B cell (primary cell): ENCODE measurements at regions not wholly inside any gene's neighbourhood (a gene's known extent, or its start where the extent isn't known, plus 50 kb on each side); places are given as distances from the start of the nearest gene placed in this dataset.

Experiments
- ATAC-seq: fragments of 200-7000 bp; cut with Tn5 transposase; one replicate; pipeline ENCODE4 v1.10.0; 2021; ENCODE audit warnings: low read depth, mild to moderate bottlenecking, moderate number of reproducible peaks, moderate library complexity
- CTCF ChIA-PET: fragments of 350-600 bp; sonication (Branson Sonifier 250); formaldehyde crosslinking; loops from one replicate; lab custom pipeline; 2021; ENCODE audit warnings: antibody characterized with exemption, inconsistent platforms; lab: Charles Lee
- POLR2A ChIA-PET: fragments of 350-600 bp; sonication (Branson Sonifier 250); formaldehyde crosslinking; loops from one replicate; lab custom pipeline; 2021; ENCODE audit warnings: antibody characterized with exemption; lab: Charles Lee
- DNase-seq: peaks from one replicate; pipeline ENCODE4 v3.0.0; 2013
- H2AFZ ChIP-seq: 2 replicates; pipeline ENCODE4 v1.6.1; 2012; ENCODE audit warnings: mild to moderate bottlenecking, low read depth, low read length; ENCODE audit not compliant: insufficient read depth, poor library complexity, severe bottlenecking
- H3K27ac ChIP-seq, 2 donors: 1 replicate in 1 of 2; 2 replicates in 1 of 2; pipeline ENCODE4 v1.5.1; 2012 to 2013; ENCODE audit warnings: low read length in 2 of 2, mild to moderate bottlenecking in 2 of 2, moderate library complexity in 1 of 2
- H3K27me3 ChIP-seq, 4 experiments: fragments of 200-600 bp in 1 of 4; sonication (generic) in 1 of 4; replicated peaks in 1 of 4; 1 replicate in 2 of 4; 2 replicates in 2 of 4; pipeline versions ENCODE4 v1.6.1 to v1.7.0; 2013 to 2016; ENCODE audit warnings: low read length in 3 of 4, mild to moderate bottlenecking in 2 of 4, mixed read lengths in 1 of 4, moderate library complexity in 1 of 4; ENCODE audit not compliant: insufficient read depth in 4 of 4, control insufficient read depth in 3 of 4; ENCODE audit errors: control extremely low read depth in 1 of 4
- H3K36me3 ChIP-seq, 2 experiments: replicated peaks in 1 of 2; 1 replicate in 1 of 2; 2 replicates in 1 of 2; pipeline versions ENCODE4 v1.6.1 to v1.7.1; 2013; ENCODE audit warnings: low read length in 1 of 2; ENCODE audit not compliant: insufficient read depth in 2 of 2, control insufficient read depth in 1 of 2; ENCODE audit errors: control extremely low read depth in 1 of 2, extremely low read depth in 1 of 2
- H3K4me1 ChIP-seq, 2 donors: fragments of 200-600 bp in 1 of 2; sonication (generic) in 1 of 2; 1 replicate in 1 of 2; 2 replicates in 1 of 2; pipeline versions ENCODE4 v1.5.1 to v1.6.1; 2013 to 2017; ENCODE audit warnings: low read length in 2 of 2; ENCODE audit not compliant: control insufficient read depth in 2 of 2, insufficient read depth in 2 of 2
- H3K4me2 ChIP-seq: replicated peaks from 2 replicates; pipeline ENCODE3; 2012; ENCODE audit warnings: mild to moderate bottlenecking, low read depth, low read length; ENCODE audit not compliant: poor library complexity, severe bottlenecking
- H3K4me3 ChIP-seq, 5 experiments: fragments of 200-600 bp in 1 of 5; sonication (generic) in 1 of 5; 1 replicate in 3 of 5; 2 replicates in 2 of 5; pipeline versions ENCODE4 v1.5.1 to v1.7.0; 2011 to 2016; ENCODE audit warnings: low read length in 4 of 5, mild to moderate bottlenecking in 4 of 5, low read depth in 2 of 5, control low read depth in 1 of 5, moderate library complexity in 1 of 5; ENCODE audit not compliant: insufficient read depth in 1 of 5; ENCODE audit errors: control extremely low read depth in 1 of 5, extremely low read depth in 1 of 5
- H3K79me2 ChIP-seq: fragments of 200-600 bp; sonication (generic); one replicate; pipeline ENCODE4 v1.6.0; 2016; ENCODE audit warnings: low read length; ENCODE audit not compliant: control insufficient read depth, insufficient read depth
- H3K9ac ChIP-seq: fragments of 200-600 bp; sonication (generic); 2 replicates; pipeline ENCODE4 v1.6.1; 2017; ENCODE audit warnings: mild to moderate bottlenecking, low read length, moderate library complexity
- H3K9me3 ChIP-seq, 3 donors: one replicate each; pipeline versions ENCODE4 v1.6.1 to v1.7.1; 2013; ENCODE audit warnings: low read length in 2 of 3; ENCODE audit not compliant: control insufficient read depth in 2 of 3, insufficient read depth in 1 of 3; ENCODE audit errors: control extremely low read depth in 1 of 3
- H4K20me1 ChIP-seq: 2 replicates; pipeline ENCODE4 v1.6.0; 2012; ENCODE audit warnings: mild to moderate bottlenecking, low read length; ENCODE audit not compliant: insufficient read depth, control insufficient read depth, poor library complexity, severe bottlenecking
- H3K27ac Mint-ChIP-seq: one replicate; pipeline ENCODE4 v1.8.0; 2021; ENCODE audit warnings: mixed read lengths
- H3K27me3 Mint-ChIP-seq: one replicate; pipeline ENCODE4 v1.8.0; 2021; ENCODE audit warnings: mixed read lengths
- H3K4me1 Mint-ChIP-seq: one replicate; pipeline ENCODE4 v1.8.0; 2021; ENCODE audit warnings: mixed read lengths
- H3K4me3 Mint-ChIP-seq: one replicate; pipeline ENCODE4 v1.8.0; 2021; ENCODE audit warnings: mixed read lengths
- H3K9me3 Mint-ChIP-seq: one replicate; pipeline ENCODE4 v1.8.0; 2022; ENCODE audit warnings: mixed read lengths; ENCODE audit not compliant: insufficient read depth
- EZH2 ChIP-seq: IDR thresholded peaks from 2 replicates; pipeline ENCODE4 v1.6.1; 2012; ENCODE audit warnings: borderline replicate concordance, low read depth, mild to moderate bottlenecking, moderate library complexity, low read length; ENCODE audit not compliant: insufficient read depth, poor library complexity, severe bottlenecking
- WGBS: methylation state at CpG from one replicate; pipeline ENCODE4 v1.1.5; 2013; ENCODE audit warnings: missing lambda C conversion rate; ENCODE audit not compliant: insufficient coverage; 5-methylcytosine and 5-hydroxymethylcytosine counted together
- intact Hi-C: fragments of 100-400 bp; cut with micrococcal nuclease; formaldehyde crosslinking; loops from one replicate; pipeline ENCODE4 v1.10.0; 2022
- TF ChIP-seq, protein P1 (sequence below): fragments of 200-600 bp; IDR thresholded peaks from one replicate; pipeline ENCODE4 v1.8.0; 2022; ENCODE audit warnings: antibody characterized with exemption, mild to moderate bottlenecking

DNA sequence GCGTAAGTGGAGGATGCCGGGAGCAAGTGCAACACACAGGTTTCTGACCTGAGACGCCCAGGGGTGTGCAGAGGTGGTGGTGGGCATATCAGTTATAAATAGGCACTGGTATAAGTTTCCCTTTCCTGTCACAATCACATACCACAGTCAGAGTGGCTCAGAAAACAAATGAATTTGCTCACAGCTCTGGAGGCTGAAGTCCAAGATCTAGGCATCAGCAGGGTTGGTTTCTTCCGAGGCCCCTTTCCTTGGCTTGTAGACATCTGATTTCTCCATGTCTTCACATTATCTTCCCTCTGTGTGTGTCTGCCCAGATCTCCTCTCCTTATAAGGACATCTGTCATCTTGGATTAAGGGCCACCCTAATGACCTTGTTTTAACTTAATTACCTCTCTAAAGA, 250.5 kb upstream of the TNRC6C start:
- Histone ChIP-seq H3K79me2 (no peaks in the 10 kb centered on the region), H4K20me1 (no peaks in the 10 kb centered on the region), H3K9me3 (peaks cover 2 to 23% (median 14%) of the 10 kb centered on the region in 3 donors), H3K36me3 (no peaks in the 10 kb centered on the region), H3K4me3 (no peak overlapping the region), H3K9ac (no peak overlapping the region), H3K27me3 (peaks cover 0 to 3% (median 0%) of the 10 kb centered on the region in 4 experiments), H3K4me1 (no peaks in the 10 kb centered on the region), H3K4me2 (no peak overlapping the region), H3K27ac (no peak overlapping the region), H2AFZ (no peak overlapping the region)
- TF ChIP-seq, protein P1, sequence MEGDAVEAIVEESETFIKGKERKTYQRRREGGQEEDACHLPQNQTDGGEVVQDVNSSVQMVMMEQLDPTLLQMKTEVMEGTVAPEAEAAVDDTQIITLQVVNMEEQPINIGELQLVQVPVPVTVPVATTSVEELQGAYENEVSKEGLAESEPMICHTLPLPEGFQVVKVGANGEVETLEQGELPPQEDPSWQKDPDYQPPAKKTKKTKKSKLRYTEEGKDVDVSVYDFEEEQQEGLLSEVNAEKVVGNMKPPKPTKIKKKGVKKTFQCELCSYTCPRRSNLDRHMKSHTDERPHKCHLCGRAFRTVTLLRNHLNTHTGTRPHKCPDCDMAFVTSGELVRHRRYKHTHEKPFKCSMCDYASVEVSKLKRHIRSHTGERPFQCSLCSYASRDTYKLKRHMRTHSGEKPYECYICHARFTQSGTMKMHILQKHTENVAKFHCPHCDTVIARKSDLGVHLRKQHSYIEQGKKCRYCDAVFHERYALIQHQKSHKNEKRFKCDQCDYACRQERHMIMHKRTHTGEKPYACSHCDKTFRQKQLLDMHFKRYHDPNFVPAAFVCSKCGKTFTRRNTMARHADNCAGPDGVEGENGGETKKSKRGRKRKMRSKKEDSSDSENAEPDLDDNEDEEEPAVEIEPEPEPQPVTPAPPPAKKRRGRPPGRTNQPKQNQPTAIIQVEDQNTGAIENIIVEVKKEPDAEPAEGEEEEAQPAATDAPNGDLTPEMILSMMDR = no peak
- TF ChIP-seq EZH2 = no peak
- no peak overlapping the region for H3K27ac Mint-ChIP-seq
- intact Hi-C loops = no loop called here
- WGBS = no CpG with 5 or more reads among the region's 4 CpGs
- ATAC-seq (no peak), DNase-seq (no peak)
- H3K27me3 Mint-ChIP-seq = peaks cover 27% of the 10 kb centered on the region
- H3K4me1 Mint-ChIP-seq = no peaks in the 10 kb centered on the region
- H3K9me3 Mint-ChIP-seq = peaks cover 15% of the 10 kb centered on the region
- ChIA-PET POLR2A (no interaction called here), CTCF (no interaction called here)
- H3K4me3 Mint-ChIP-seq = no peak overlapping the region

DNA sequence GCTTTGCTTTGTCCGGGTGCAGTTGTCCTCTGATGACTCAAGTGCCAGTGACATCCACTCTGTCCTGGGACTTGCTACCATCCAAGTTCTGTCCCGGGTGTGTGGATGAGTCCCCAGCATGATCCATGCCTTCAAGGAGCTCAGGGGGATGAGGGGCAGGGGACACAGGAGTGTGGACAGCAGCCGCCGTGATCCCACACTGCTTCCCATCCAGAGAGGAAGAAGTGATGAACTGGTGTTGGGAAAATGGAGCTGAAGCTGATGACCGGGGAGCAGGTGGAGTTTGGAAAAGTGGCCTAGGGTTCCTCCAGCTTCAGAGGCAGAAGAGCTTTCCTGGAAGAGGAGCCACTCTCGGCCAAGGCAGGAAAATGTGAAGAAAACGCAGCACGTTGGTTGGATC, 249.6 kb upstream of the TNRC6C start:
- 94% methylated on average over 8 of the region's 8 CpGs for WGBS
- Mint-ChIP-seq H3K4me3 (no peak overlapping the region), H3K27me3 (peaks cover 30% of the 10 kb centered on the region), H3K27ac (no peak overlapping the region), H3K4me1 (no peaks in the 10 kb centered on the region), H3K9me3 (peaks cover 10% of the 10 kb centered on the region)
- no peak for DNase-seq
- ChIA-PET CTCF (no interaction called here), POLR2A (no interaction called here)
- Histone ChIP-seq H3K4me1 (no peaks in the 10 kb centered on the region), H4K20me1 (no peaks in the 10 kb centered on the region), H3K4me3 (no peak overlapping the region), H3K36me3 (no peaks in the 10 kb centered on the region), H3K27ac (no peak overlapping the region), H3K79me2 (no peaks in the 10 kb centered on the region), H3K9me3 (peaks cover under 1 to 17% (median 14%) of the 10 kb centered on the region in 3 donors), H3K9ac (no peak overlapping the region), H3K27me3 (peaks cover 0 to 3% (median 0%) of the 10 kb centered on the region in 4 experiments), H2AFZ (no peak overlapping the region), H3K4me2 (no peak overlapping the region)
- no peak for ATAC-seq
- intact Hi-C loops = no loop called here
- TF ChIP-seq EZH2 = no peak
- TF ChIP-seq, protein P1 = no peak
